ENCODE measurements at regions not wholly inside any gene's neighbourhood (a gene's known extent, or its start where the extent isn't known, plus 50 kb on each side); places are given as distances from the start of the nearest gene placed in this dataset.

GRCh38 chr13:69180034-69180433 is 927.6 kb upstream of the ATXN8OS start:
- TF ChIP-seq CTCF (tag by site-specific recombination; IDR thresholded peaks at IDR 0.05) = no peak
- no peak for TF ChIP-seq TCF7L2 (IDR thresholded peaks at IDR 0.05; ENCODE audit: borderline replicate concordance, low read depth, low read length)
